PFSK-1 (cell line): ENCODE measurements at regions not wholly inside any gene's neighbourhood (a gene's known extent, or its start where the extent isn't known, plus 50 kb on each side); places are given as distances from the start of the nearest gene placed in this dataset.

Source experiments
- FOXP2 ChIP-seq: optimal IDR thresholded peaks from 2 replicates; pipeline ENCODE3; 2011; ENCODE audit warnings: borderline replicate concordance, control low read depth, inconsistent platforms; ENCODE audit not compliant: insufficient read depth; ENCODE audit errors: extremely low read length, extremely low read depth
- POLR2AphosphoS5 ChIP-seq: IDR thresholded peaks from 2 replicates; pipeline ENCODE4 v1.6.1; 2012; ENCODE audit warnings: low read depth, mild to moderate bottlenecking, control low read depth, low read length, moderate library complexity
- REST ChIP-seq, 2 experiments: IDR thresholded peaks; 2 replicates each; pipeline versions ENCODE4 v1.6.1 to v1.8.0; 2011 to 2012; ENCODE audit warnings: low read depth in 2 of 2, low read length in 2 of 2, control low read depth in 1 of 2, inconsistent platforms in 1 of 2, mild to moderate bottlenecking in 1 of 2, moderate library complexity in 1 of 2; ENCODE audit not compliant: insufficient read depth in 1 of 2
- SIN3A ChIP-seq: IDR thresholded peaks from 2 replicates; pipeline ENCODE4 v1.6.1; 2012; ENCODE audit warnings: mild to moderate bottlenecking, low read length, moderate library complexity, borderline replicate concordance; ENCODE audit not compliant: insufficient read depth
- TAF1 ChIP-seq: IDR thresholded peaks from 2 replicates; pipeline ENCODE4 v1.6.1; 2012; ENCODE audit warnings: low read length, control low read depth, borderline replicate concordance; ENCODE audit not compliant: insufficient read depth

GRCh38 chr21:20020026-20020425 is 978.2 kb upstream of the NCAM2 start:
- no peak for TF ChIP-seq POLR2AphosphoS5
- TF ChIP-seq FOXP2 = no peak
- no peak for TF ChIP-seq REST (IDR thresholded peaks at IDR 0.05; ENCODE audit: insufficient read depth in 1 of 2, low read depth in 2 of 2, low read length in 2 of 2)
- no peak for TF ChIP-seq SIN3A
- no peak for TF ChIP-seq TAF1

GRCh38 chr21:20023193-20023592 is 975.0 kb upstream of the NCAM2 start:
- no peak for TF ChIP-seq TAF1
- no peak for TF ChIP-seq FOXP2
- no peak for TF ChIP-seq REST (IDR thresholded peaks at IDR 0.05; ENCODE audit: insufficient read depth in 1 of 2, low read depth in 2 of 2, low read length in 2 of 2)
- TF ChIP-seq SIN3A = no peak
- TF ChIP-seq POLR2AphosphoS5 = no peak

- no peak for TF ChIP-seq SIN3A
- TF ChIP-seq TAF1 = no peak
- no peak for TF ChIP-seq FOXP2
- TF ChIP-seq POLR2AphosphoS5 = no peak
- no peak for TF ChIP-seq REST (IDR thresholded peaks at IDR 0.05; ENCODE audit: insufficient read depth in 1 of 2, low read depth in 2 of 2, low read length in 2 of 2)
These were observed 973.5 kb upstream of the NCAM2 start for GRCh38 chr21:20024741-20025140.

GRCh38 chr21:20026543-20026942 is 971.7 kb upstream of the NCAM2 start:
- no peak for TF ChIP-seq TAF1
- TF ChIP-seq FOXP2 = no peak
- TF ChIP-seq SIN3A = no peak
- no peak for TF ChIP-seq REST (IDR thresholded peaks at IDR 0.05; ENCODE audit: insufficient read depth in 1 of 2, low read depth in 2 of 2, low read length in 2 of 2)
- no peak for TF ChIP-seq POLR2AphosphoS5

GRCh38 chr21:20030390-20030789 is 967.8 kb upstream of the NCAM2 start:
- TF ChIP-seq REST (IDR thresholded peaks at IDR 0.05; ENCODE audit: insufficient read depth in 1 of 2, low read depth in 2 of 2, low read length in 2 of 2) (no peak), FOXP2 (no peak), POLR2AphosphoS5 (no peak), SIN3A (no peak), TAF1 (no peak)
